ENCODE measurements at regions not wholly inside any gene's neighbourhood (a gene's known extent, or its start where the extent isn't known, plus 50 kb on each side); places are given as distances from the start of the nearest gene placed in this dataset.

DNA sequence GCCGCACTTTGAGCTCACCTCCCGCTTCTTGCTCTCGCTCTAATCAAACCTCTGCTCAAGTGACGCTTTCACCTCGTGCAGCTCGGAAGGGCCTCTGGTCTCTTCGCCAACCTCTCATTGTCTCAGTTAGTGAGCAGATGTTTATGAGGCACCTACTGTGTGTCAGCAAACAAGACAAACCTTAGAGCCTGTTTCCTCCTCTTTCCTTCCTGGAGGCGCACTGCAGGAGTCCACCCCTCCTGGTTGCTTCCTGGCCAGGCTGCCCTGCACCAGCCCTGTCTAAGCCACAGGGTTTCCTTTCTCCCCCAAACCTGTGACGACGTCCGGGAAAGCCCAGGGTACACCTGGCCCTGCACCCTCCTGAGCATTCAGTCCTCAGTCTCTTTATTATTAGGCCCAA lies 84.2 kb downstream of the PHETA1 start:
- TF ChIP-seq, protein P1, sequence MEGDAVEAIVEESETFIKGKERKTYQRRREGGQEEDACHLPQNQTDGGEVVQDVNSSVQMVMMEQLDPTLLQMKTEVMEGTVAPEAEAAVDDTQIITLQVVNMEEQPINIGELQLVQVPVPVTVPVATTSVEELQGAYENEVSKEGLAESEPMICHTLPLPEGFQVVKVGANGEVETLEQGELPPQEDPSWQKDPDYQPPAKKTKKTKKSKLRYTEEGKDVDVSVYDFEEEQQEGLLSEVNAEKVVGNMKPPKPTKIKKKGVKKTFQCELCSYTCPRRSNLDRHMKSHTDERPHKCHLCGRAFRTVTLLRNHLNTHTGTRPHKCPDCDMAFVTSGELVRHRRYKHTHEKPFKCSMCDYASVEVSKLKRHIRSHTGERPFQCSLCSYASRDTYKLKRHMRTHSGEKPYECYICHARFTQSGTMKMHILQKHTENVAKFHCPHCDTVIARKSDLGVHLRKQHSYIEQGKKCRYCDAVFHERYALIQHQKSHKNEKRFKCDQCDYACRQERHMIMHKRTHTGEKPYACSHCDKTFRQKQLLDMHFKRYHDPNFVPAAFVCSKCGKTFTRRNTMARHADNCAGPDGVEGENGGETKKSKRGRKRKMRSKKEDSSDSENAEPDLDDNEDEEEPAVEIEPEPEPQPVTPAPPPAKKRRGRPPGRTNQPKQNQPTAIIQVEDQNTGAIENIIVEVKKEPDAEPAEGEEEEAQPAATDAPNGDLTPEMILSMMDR (IDR thresholded peaks at IDR 0.05; ENCODE audit: low read length), result no peak
- TF ChIP-seq EZH2phosphoT487 (IDR thresholded peaks at IDR 0.05; ENCODE audit: low read length), result no peak

Data from MM.1S (cell line).